ENCODE measurements at regions not wholly inside any gene's neighbourhood (a gene's known extent, or its start where the extent isn't known, plus 50 kb on each side); places are given as distances from the start of the nearest gene placed in this dataset.
A peak's percentile ranks its signal among the peaks of the same experiment; 100 is the strongest.

- DNase-seq = peak; percentile 67 to 85 (median 85)
Observed at GRCh38 chr11:111019871-111020670, 225.5 kb upstream of the POU2AF2 start.

- DNase-seq = peak; percentile 43 to 45 (median 44)
Observed at GRCh38 chr11:111019451-111019850, 226.1 kb upstream of the POU2AF2 start.

- DNase-seq = peak in 2 of 3 donors; percentile 31 to 43
Observed at GRCh38 chr11:111018566-111018965, 227.0 kb upstream of the POU2AF2 start.

GRCh38 chr11:111012491-111012890, 233.0 kb upstream of the POU2AF2 start:
- no peak for DNase-seq

- no peak for DNase-seq
Observed at GRCh38 chr11:111011275-111011594, 234.3 kb upstream of the POU2AF2 start.

GRCh38 chr11:111010391-111011274, 234.9 kb upstream of the POU2AF2 start:
- DNase-seq = no peak

- no peak for DNase-seq
Observed at GRCh38 chr11:111006227-111006626, 239.3 kb upstream of the POU2AF2 start.

GRCh38 chr11:111001986-111002611, 243.4 kb upstream of the POU2AF2 start:
- DNase-seq = peak; percentile 68 to 81 (median 79)

- DNase-seq = no peak
Observed at GRCh38 chr11:111001081-111001430, 244.5 kb upstream of the POU2AF2 start.

- peak in 2 of 3 donors; percentile 13 to 38 for DNase-seq
Observed at GRCh38 chr11:111000400-111001080, 245.0 kb upstream of the POU2AF2 start.

- DNase-seq = no peak
Observed at GRCh38 chr11:110992481-110992880, 253.0 kb upstream of the POU2AF2 start.

GRCh38 chr11:110991661-110992355, 253.7 kb upstream of the POU2AF2 start:
- no peak for DNase-seq

GRCh38 chr11:110990311-110990710, 255.2 kb upstream of the POU2AF2 start:
- no peak for DNase-seq

- DNase-seq = peak; percentile 72 to 85 (median 84)
Observed at GRCh38 chr11:110989428-110990133, 255.9 kb upstream of the POU2AF2 start.

- DNase-seq = no peak
Observed at GRCh38 chr11:110988671-110989070, 256.9 kb upstream of the POU2AF2 start.

GRCh38 chr11:110986016-110986415, 259.5 kb upstream of the POU2AF2 start:
- DNase-seq = no peak

- no peak for DNase-seq
Observed at GRCh38 chr11:110985547-110985946, 260.0 kb upstream of the POU2AF2 start.

GRCh38 chr11:110984693-110985092, 260.8 kb upstream of the POU2AF2 start:
- DNase-seq = no peak

- no peak for DNase-seq
Observed at GRCh38 chr11:110984147-110984546, 261.4 kb upstream of the POU2AF2 start.

GRCh38 chr11:110982214-110982613, 263.3 kb upstream of the POU2AF2 start:
- no peak for DNase-seq

GRCh38 chr11:110979696-110980095, 265.8 kb upstream of the POU2AF2 start:
- no peak for DNase-seq

- DNase-seq = peak; percentile 19 to 68 (median 66)
Observed at GRCh38 chr11:110977661-110978060, 265.4 kb upstream of the ARHGAP20 start.
